ENCODE measurements at regions not wholly inside any gene's neighbourhood (a gene's known extent, or its start where the extent isn't known, plus 50 kb on each side); places are given as distances from the start of the nearest gene placed in this dataset.

DNA sequence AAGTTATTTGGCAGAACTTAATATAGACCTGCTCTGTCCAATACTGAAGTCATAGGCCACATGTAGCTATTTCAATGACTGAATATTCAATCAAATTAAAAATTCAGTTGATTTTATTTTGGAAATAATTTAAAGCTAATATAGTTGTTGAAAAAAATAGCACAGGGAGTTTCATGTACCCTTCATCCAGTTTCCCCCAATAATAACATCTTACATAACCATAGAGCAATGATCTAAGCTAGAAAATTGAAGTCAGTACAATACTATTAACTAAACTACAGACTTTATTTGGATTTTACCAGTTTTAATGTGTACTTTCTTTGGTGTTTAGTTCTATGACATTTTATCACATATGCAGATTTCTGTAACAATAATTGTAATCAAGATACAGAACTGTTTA is 212.2 kb upstream of the HDDC2 start:
- intact Hi-C loops (cut with micrococcal nuclease) (no loop called here), in situ Hi-C loops (cut with MboI; ENCODE audit: low sequenced_read_pairs) (no loop called here), dilution Hi-C loops (cut with HindIII; ENCODE audit: low sequenced_read_pairs, unreplicated experiment) (no loop called here)
- no peak overlapping the region for H3K4me2 ChIP-seq (ENCODE audit: low read depth, low read length)
- H2BK20ac ChIP-seq (ENCODE audit: low read depth, low read length): no peak overlapping the region
- no peak overlapping the region for H2AK5ac ChIP-seq (ENCODE audit: low read depth, low read length)
- no peak overlapping the region for H4K5ac ChIP-seq (ENCODE audit: low read depth, low read length)
- no peaks in the 10 kb centered on the region for H3K9me3 ChIP-seq (ENCODE audit: control insufficient read depth, insufficient read depth, low read length)
- ChIA-PET POLR2A (ENCODE audit: unreplicated experiment) (no interaction called here), CTCF (no interaction called here)
- H3K27ac ChIP-seq (ENCODE audit: insufficient read depth, low read length): no peak overlapping the region
- no peak overlapping the region for H3K4ac ChIP-seq (ENCODE audit: low read depth, low read length)
- H3K79me1 ChIP-seq (ENCODE audit: low read depth in 1 of 2, low read length in 2 of 2): no peaks in the 10 kb centered on the region
- no peaks in the 10 kb centered on the region for H4K20me1 ChIP-seq (ENCODE audit: insufficient read depth, low read length)
- H3K4me1 ChIP-seq (ENCODE audit: control insufficient read depth, insufficient read depth, low read length): no peaks in the 10 kb centered on the region
- no peak overlapping the region for H4K8ac ChIP-seq (ENCODE audit: low read depth in 2 of 2, low read length in 2 of 2)
- H2BK120ac ChIP-seq (ENCODE audit: low read depth, low read length): no peak overlapping the region
- H2BK5ac ChIP-seq (ENCODE audit: low read depth, low read length, poor library complexity, severe bottlenecking): no peak overlapping the region
- H4K91ac ChIP-seq (ENCODE audit: insufficient read depth, low read depth, low read length): no peak overlapping the region
- no peak overlapping the region for H3K4me3 ChIP-seq (ENCODE audit: insufficient read depth, low read depth, low read length)
- DNase-seq: no peak
- H2BK15ac ChIP-seq (ENCODE audit: low read depth, low read length): no peak overlapping the region
- no peak overlapping the region for H2AFZ ChIP-seq (replicated peaks; ENCODE audit: low read length, poor library complexity)
- H3K23ac ChIP-seq (ENCODE audit: low read depth, low read length): no peak overlapping the region
- TF ChIP-seq FOS (IDR thresholded peaks at IDR 0.05; ENCODE audit: low read depth, low read length) (no peak), RFX5 (IDR thresholded peaks at IDR 0.05; ENCODE audit: low read depth, low read length) (no peak), MAZ (IDR thresholded peaks at IDR 0.05; ENCODE audit: borderline replicate concordance, low read depth, low read length) (no peak), POLR2A (IDR thresholded peaks at IDR 0.05; ENCODE audit: low read depth, low read length) (no peak), MXI1 (IDR thresholded peaks at IDR 0.05; ENCODE audit: borderline replicate concordance, low read depth, low read length) (no peak), CEBPB (IDR thresholded peaks at IDR 0.05; ENCODE audit: low read depth, low read length) (no peak), MAFK (IDR thresholded peaks at IDR 0.05; ENCODE audit: low read depth, low read length) (no peak)
- TF ChIP-seq, protein P1, sequence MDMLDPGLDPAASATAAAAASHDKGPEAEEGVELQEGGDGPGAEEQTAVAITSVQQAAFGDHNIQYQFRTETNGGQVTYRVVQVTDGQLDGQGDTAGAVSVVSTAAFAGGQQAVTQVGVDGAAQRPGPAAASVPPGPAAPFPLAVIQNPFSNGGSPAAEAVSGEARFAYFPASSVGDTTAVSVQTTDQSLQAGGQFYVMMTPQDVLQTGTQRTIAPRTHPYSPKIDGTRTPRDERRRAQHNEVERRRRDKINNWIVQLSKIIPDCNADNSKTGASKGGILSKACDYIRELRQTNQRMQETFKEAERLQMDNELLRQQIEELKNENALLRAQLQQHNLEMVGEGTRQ (IDR thresholded peaks at IDR 0.05; ENCODE audit: low read depth, low read length): no peak
- TF ChIP-seq, protein P2, sequence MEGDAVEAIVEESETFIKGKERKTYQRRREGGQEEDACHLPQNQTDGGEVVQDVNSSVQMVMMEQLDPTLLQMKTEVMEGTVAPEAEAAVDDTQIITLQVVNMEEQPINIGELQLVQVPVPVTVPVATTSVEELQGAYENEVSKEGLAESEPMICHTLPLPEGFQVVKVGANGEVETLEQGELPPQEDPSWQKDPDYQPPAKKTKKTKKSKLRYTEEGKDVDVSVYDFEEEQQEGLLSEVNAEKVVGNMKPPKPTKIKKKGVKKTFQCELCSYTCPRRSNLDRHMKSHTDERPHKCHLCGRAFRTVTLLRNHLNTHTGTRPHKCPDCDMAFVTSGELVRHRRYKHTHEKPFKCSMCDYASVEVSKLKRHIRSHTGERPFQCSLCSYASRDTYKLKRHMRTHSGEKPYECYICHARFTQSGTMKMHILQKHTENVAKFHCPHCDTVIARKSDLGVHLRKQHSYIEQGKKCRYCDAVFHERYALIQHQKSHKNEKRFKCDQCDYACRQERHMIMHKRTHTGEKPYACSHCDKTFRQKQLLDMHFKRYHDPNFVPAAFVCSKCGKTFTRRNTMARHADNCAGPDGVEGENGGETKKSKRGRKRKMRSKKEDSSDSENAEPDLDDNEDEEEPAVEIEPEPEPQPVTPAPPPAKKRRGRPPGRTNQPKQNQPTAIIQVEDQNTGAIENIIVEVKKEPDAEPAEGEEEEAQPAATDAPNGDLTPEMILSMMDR (conservative IDR thresholded peaks at IDR 0.05; ENCODE audit: low read depth, low read length): no peak
- H3K36me3 ChIP-seq (ENCODE audit: control insufficient read depth, insufficient read depth, low read length): no peaks in the 10 kb centered on the region
- H3K9ac ChIP-seq (ENCODE audit: low read depth, low read length): no peak overlapping the region
- no peak for ATAC-seq (ENCODE audit: low read depth)
- no peaks in the 10 kb centered on the region for H3K9me1 ChIP-seq (ENCODE audit: insufficient read depth, low read length)
- no peak overlapping the region for H3K18ac ChIP-seq (ENCODE audit: low read depth, low read length)
- no peak overlapping the region for H3K56ac ChIP-seq (ENCODE audit: extremely low read depth, insufficient read depth, low read length)
- H2AK9ac ChIP-seq (replicated peaks; ENCODE audit: low read depth, low read length, poor library complexity): no peak overlapping the region
- BruUV-seq (replicated peaks): no TSS peak
- no peak overlapping the region for H3K14ac ChIP-seq (replicated peaks; ENCODE audit: low read depth, low read length)
- no peaks in the 10 kb centered on the region for H3K27me3 ChIP-seq (ENCODE audit: control insufficient read depth, insufficient read depth, low read length)
